OCI-LY1 (cell line): ENCODE measurements at regions not wholly inside any gene's neighbourhood (a gene's known extent, or its start where the extent isn't known, plus 50 kb on each side); places are given as distances from the start of the nearest gene placed in this dataset.

ENCODE experiments used
- H2AFZ ChIP-seq: fragments of 200-600 bp; sonication (generic), shearing (Covaris generic); 2 replicates; pipeline ENCODE4 v1.6.0; 2014; ENCODE audit warnings: antibody characterized with exemption, mild to moderate bottlenecking, low read length
- H3F3A ChIP-seq: fragments of 200-600 bp; sonication (generic), shearing (Covaris generic); 2 replicates; pipeline ENCODE4 v1.6.0; 2014; ENCODE audit warnings: mild to moderate bottlenecking, antibody characterized with exemption, low read length, moderate library complexity; ENCODE audit not compliant: insufficient read depth
- H3K27ac ChIP-seq: fragments of 200-600 bp; sonication (generic); 2 replicates; pipeline ENCODE4 v1.5.1; 2014; ENCODE audit warnings: low read length, mixed run types, mild to moderate bottlenecking, low read depth; ENCODE audit not compliant: poor library complexity, severe bottlenecking
- H3K27me3 ChIP-seq: fragments of 200-600 bp; sonication (generic); 2 replicates; pipeline ENCODE4 v1.6.0; 2014; ENCODE audit warnings: antibody characterized with exemption, mild to moderate bottlenecking, low read length, moderate library complexity; ENCODE audit not compliant: insufficient read depth
- H3K36me3 ChIP-seq: fragments of 200-600 bp; sonication (generic); 2 replicates; pipeline ENCODE4 v1.6.1; 2014; ENCODE audit warnings: mild to moderate bottlenecking, antibody characterized with exemption, low read length, moderate library complexity, mixed read lengths; ENCODE audit not compliant: insufficient read depth
- H3K4me1 ChIP-seq: fragments of 200-600 bp; sonication (generic); 2 replicates; pipeline ENCODE4 v1.5.1; 2014; ENCODE audit warnings: mild to moderate bottlenecking, low read length, moderate library complexity; ENCODE audit not compliant: insufficient read depth, severe bottlenecking
- H3K4me2 ChIP-seq: fragments of 200-600 bp; sonication (generic), shearing (Covaris generic); 2 replicates; pipeline ENCODE4 v1.6.1; 2014; ENCODE audit warnings: low read length
- H3K4me3 ChIP-seq: fragments of 200-600 bp; sonication (generic); 2 replicates; pipeline ENCODE4 v1.5.1; 2014; ENCODE audit warnings: low read length, low read depth, mild to moderate bottlenecking, mixed read lengths; ENCODE audit not compliant: poor library complexity, severe bottlenecking
- H3K79me2 ChIP-seq: fragments of 200-600 bp; shearing (Covaris generic); 2 replicates; pipeline ENCODE4 v1.6.1; 2016; ENCODE audit warnings: mixed run types, low read length, mixed read lengths; ENCODE audit not compliant: insufficient read depth
- H3K9ac ChIP-seq: fragments of 200-600 bp; sonication (generic), shearing (Covaris generic); 2 replicates; pipeline ENCODE4 v1.6.1; 2014; ENCODE audit warnings: mild to moderate bottlenecking, low read length, mixed read lengths
- H3K9me2 ChIP-seq: fragments of 200-600 bp; sonication (generic), shearing (Covaris generic); 2 replicates; pipeline ENCODE4 v1.6.1; 2014; ENCODE audit warnings: low read depth, mild to moderate bottlenecking, low read length, mixed read lengths
- H3K9me3 ChIP-seq: fragments of 200-600 bp; shearing (Covaris generic); 2 replicates; pipeline ENCODE4 v1.6.1; 2014; ENCODE audit warnings: low read length, mixed read lengths
- H4K20me1 ChIP-seq: fragments of 200-600 bp; sonication (generic), shearing (Covaris generic); 2 replicates; pipeline ENCODE4 v1.6.0; 2016; ENCODE audit warnings: mild to moderate bottlenecking, low read length; ENCODE audit not compliant: insufficient read depth
- EZH2 ChIP-seq: fragments of 200-600 bp; sonication (generic), shearing (Covaris generic); IDR thresholded peaks from 2 replicates; pipeline ENCODE4 v1.8.0; 2017; ENCODE audit warnings: borderline replicate concordance, mixed run types, mild to moderate bottlenecking, antibody characterized with exemption, low read length, moderate library complexity, mixed read lengths
- TF ChIP-seq, protein P1 (sequence below): fragments of 200-600 bp; sonication (generic), shearing (Covaris generic); IDR thresholded peaks from 2 replicates; pipeline ENCODE4 v1.5.1; 2017; ENCODE audit warnings: mild to moderate bottlenecking, antibody characterized with exemption, low read length, moderate library complexity, mixed read lengths

DNA sequence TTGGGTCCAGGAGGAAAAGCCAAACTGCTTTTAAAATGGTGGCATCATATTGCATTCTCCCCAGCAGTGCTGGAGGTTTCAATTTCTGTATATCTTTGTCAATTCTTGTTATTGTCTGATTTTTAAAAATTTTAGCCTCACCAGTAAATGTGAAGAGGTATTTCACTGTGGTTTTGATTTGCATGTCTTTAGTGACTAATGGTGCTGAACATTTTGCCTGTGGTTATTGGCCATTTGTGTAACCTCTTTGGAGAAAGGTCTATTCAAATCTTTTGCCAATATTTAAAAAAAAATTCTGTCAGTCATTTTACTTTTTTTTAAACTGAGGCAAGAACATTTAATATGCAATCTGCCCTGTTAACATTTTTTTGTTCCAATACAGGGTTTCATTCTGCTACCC lies 322.1 kb downstream of the TLL1 start:
- TF ChIP-seq, protein P1, sequence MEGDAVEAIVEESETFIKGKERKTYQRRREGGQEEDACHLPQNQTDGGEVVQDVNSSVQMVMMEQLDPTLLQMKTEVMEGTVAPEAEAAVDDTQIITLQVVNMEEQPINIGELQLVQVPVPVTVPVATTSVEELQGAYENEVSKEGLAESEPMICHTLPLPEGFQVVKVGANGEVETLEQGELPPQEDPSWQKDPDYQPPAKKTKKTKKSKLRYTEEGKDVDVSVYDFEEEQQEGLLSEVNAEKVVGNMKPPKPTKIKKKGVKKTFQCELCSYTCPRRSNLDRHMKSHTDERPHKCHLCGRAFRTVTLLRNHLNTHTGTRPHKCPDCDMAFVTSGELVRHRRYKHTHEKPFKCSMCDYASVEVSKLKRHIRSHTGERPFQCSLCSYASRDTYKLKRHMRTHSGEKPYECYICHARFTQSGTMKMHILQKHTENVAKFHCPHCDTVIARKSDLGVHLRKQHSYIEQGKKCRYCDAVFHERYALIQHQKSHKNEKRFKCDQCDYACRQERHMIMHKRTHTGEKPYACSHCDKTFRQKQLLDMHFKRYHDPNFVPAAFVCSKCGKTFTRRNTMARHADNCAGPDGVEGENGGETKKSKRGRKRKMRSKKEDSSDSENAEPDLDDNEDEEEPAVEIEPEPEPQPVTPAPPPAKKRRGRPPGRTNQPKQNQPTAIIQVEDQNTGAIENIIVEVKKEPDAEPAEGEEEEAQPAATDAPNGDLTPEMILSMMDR = no peak
- TF ChIP-seq EZH2 = no peak
- H2AFZ ChIP-seq = no peak overlapping the region

DNA sequence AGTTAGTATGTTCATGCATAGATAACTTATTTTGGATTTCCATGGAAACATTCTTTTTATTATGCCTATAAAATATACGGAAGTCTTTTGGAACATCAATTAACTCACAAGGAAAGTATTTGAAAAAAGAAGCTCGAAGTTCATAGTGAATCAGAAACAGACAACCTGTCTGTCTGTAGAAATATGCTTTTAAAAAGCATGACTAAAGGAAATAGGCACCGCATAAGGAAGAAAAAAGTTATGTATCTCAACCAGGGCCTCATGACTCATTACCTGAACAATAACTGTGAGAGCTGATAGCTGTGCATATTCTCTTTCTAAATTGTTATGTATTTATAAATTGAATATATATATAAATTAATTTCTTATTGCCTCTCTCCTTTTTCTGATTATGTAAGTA lies 324.1 kb downstream of the TLL1 start:
- Histone ChIP-seq H3K4me3 (no peak overlapping the region), H3F3A (no peaks in the 10 kb centered on the region), H3K27ac (no peak overlapping the region), H2AFZ (no peak overlapping the region), H3K4me2 (no peak overlapping the region), H3K9me3 (no peaks in the 10 kb centered on the region), H3K79me2 (no peaks in the 10 kb centered on the region), H4K20me1 (no peaks in the 10 kb centered on the region), H3K4me1 (no peaks in the 10 kb centered on the region), H3K36me3 (no peaks in the 10 kb centered on the region), H3K9ac (no peak overlapping the region), H3K27me3 (no peaks in the 10 kb centered on the region), H3K9me2 (no peaks in the 10 kb centered on the region)
- TF ChIP-seq, protein P1 = no peak

More for the DNA sequence above, 322.1 kb downstream of the TLL1 start:
- Histone ChIP-seq H3F3A (no peaks in the 10 kb centered on the region), H3K9ac (no peak overlapping the region), H3K27me3 (no peaks in the 10 kb centered on the region), H3K9me3 (no peaks in the 10 kb centered on the region), H3K4me3 (no peak overlapping the region), H3K4me2 (no peak overlapping the region), H3K36me3 (no peaks in the 10 kb centered on the region), H4K20me1 (no peaks in the 10 kb centered on the region), H3K27ac (no peak overlapping the region), H3K4me1 (no peaks in the 10 kb centered on the region), H3K79me2 (no peaks in the 10 kb centered on the region), H3K9me2 (no peaks in the 10 kb centered on the region)

DNA sequence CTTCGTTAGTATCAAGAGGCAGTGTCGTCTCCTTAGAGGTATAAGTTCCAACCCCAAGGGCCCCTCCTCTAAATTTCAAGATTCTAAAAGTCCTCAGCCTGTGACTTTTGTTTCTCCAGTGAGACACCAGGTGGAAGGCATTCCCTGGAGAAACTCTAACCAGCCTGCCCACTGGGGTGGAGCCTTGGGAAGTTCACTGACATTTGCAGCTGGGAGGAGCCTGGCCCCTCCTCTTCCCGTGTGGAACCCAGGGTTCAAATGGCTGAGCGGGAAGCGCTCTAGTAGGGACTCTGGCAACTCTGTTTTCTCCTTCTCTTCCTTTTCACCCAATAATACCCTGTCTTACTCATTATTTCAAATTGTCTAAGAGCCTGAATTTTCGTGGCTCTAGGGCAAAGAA lies 325.0 kb downstream of the TLL1 start:
- H3F3A ChIP-seq = no peaks in the 10 kb centered on the region
- H3K27me3 ChIP-seq = no peaks in the 10 kb centered on the region
- H3K9me2 ChIP-seq = no peaks in the 10 kb centered on the region
- no peaks in the 10 kb centered on the region for H3K9me3 ChIP-seq
- H3K4me3 ChIP-seq = no peak overlapping the region
- no peak overlapping the region for H2AFZ ChIP-seq
- no peak overlapping the region for H3K4me2 ChIP-seq
- no peaks in the 10 kb centered on the region for H3K36me3 ChIP-seq
- no peaks in the 10 kb centered on the region for H4K20me1 ChIP-seq
- H3K79me2 ChIP-seq = no peaks in the 10 kb centered on the region
- no peak overlapping the region for H3K9ac ChIP-seq
- no peak overlapping the region for H3K27ac ChIP-seq
- no peaks in the 10 kb centered on the region for H3K4me1 ChIP-seq
- TF ChIP-seq, protein P1 = no peak
- no peak for TF ChIP-seq EZH2
